ENCODE measurements at regions not wholly inside any gene's neighbourhood (a gene's known extent, or its start where the extent isn't known, plus 50 kb on each side); places are given as distances from the start of the nearest gene placed in this dataset.
"Not testable (repeated sequence)": the region's sequence is repeated elsewhere in the genome, so short reads cannot be mapped to it uniquely, and the experiment has no call there.

- TF ChIP-seq POLR2A (IDR thresholded peaks at IDR 0.05) (no peak), EP300 (IDR thresholded peaks at IDR 0.05; ENCODE audit: low read depth) (no peak), POLR2AphosphoS5 (IDR thresholded peaks at IDR 0.05) (no peak), CTCF (IDR thresholded peaks at IDR 0.05) (no peak)
- no peaks in the 10 kb centered on the region for H3K36me3 ChIP-seq
- DNase-seq, result no peak
- in situ Hi-C loops (cut with MboI; ENCODE audit: low pct_ligation_motif_present in 1 of 4, low pct_unique_long_range_greater_than_20kb in 1 of 4, low sequenced_read_pairs in 3 of 4) (no loop called here), intact Hi-C loops (cut with DNase I; ENCODE audit: low total_unique reads) (no loop called here)
- H3K9me3 ChIP-seq, result no peaks in the 10 kb centered on the region
- WGBS, 2 donors (ENCODE audit: low coverage in 1 of 2), result 76 to 77% methylated on average over 5 of the region's 5 CpGs
- no peaks in the 10 kb centered on the region for H3K27me3 ChIP-seq
- no peaks in the 10 kb centered on the region for H3K4me1 ChIP-seq
- H3K27ac ChIP-seq, result no peak overlapping the region
- H3K4me3 ChIP-seq, result no peak overlapping the region
Measured at GRCh38 chr5:96187309-96188027, 225.8 kb upstream of the ELL2 start.

DNA sequence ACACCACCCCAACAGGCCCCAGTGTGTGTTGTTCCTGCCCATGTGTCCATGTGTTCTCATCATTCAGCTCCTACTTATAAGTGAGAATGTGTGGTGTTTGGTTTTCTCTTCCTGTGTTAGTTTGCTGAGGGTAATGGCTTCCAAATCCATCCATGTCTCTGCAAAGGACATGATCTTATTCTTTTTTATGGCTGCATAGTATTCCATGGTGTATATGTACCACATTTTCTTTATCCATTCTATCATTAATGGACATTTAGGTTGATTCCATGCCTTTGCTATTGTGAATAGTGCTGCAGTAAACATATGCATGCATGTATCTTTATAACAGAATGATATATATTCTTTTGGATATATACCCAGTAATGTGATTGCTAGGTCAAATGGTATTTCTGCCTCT lies 222.9 kb upstream of the ELL2 start:
- intact Hi-C loops (cut with DNase I; ENCODE audit: low total_unique reads); H3K27ac ChIP-seq; H3K36me3 ChIP-seq; H3K9me3 ChIP-seq; H3K4me1 ChIP-seq; in situ Hi-C loops (cut with MboI; ENCODE audit: low pct_ligation_motif_present in 1 of 4, low pct_unique_long_range_greater_than_20kb in 1 of 4, low sequenced_read_pairs in 3 of 4); H3K4me3 ChIP-seq; H3K27me3 ChIP-seq; DNase-seq: not testable (repeated sequence)

- intact Hi-C loops (cut with DNase I; ENCODE audit: low total_unique reads), result no loop called here
- no peaks in the 10 kb centered on the region for H3K36me3 ChIP-seq
- 49 to 50% methylated on average over 2 of the region's 2 CpGs for WGBS, 2 donors (ENCODE audit: low coverage in 1 of 2)
- no peak overlapping the region for H3K4me3 ChIP-seq
- no peaks in the 10 kb centered on the region for H3K27me3 ChIP-seq
- no peak for DNase-seq
- TF ChIP-seq CTCF (IDR thresholded peaks at IDR 0.05), result no peak
- no peak for TF ChIP-seq POLR2AphosphoS5 (IDR thresholded peaks at IDR 0.05)
- TF ChIP-seq EP300 (IDR thresholded peaks at IDR 0.05; ENCODE audit: low read depth), result no peak
- TF ChIP-seq POLR2A (IDR thresholded peaks at IDR 0.05), result no peak
- peaks cover 0 to 8% (median 3%) of the 10 kb centered on the region in 4 donors for H3K4me1 ChIP-seq
- in situ Hi-C loops (cut with MboI; ENCODE audit: low pct_ligation_motif_present in 1 of 4, low pct_unique_long_range_greater_than_20kb in 1 of 4, low sequenced_read_pairs in 3 of 4), result no loop called here
- H3K27ac ChIP-seq, result no peak overlapping the region
- H3K9me3 ChIP-seq, result no peaks in the 10 kb centered on the region
Measured at GRCh38 chr5:96180684-96181435, 219.2 kb upstream of the ELL2 start.

GRCh38 chr5:96177303-96177869 lies 215.7 kb upstream of the ELL2 start:
- peaks cover 0 to 12% (median 3%) of the 10 kb centered on the region in 4 donors for H3K4me1 ChIP-seq
- H3K27me3 ChIP-seq, result no peaks in the 10 kb centered on the region
- H3K4me3 ChIP-seq, result no peak overlapping the region
- in situ Hi-C loops (cut with MboI; ENCODE audit: low pct_ligation_motif_present in 1 of 4, low pct_unique_long_range_greater_than_20kb in 1 of 4, low sequenced_read_pairs in 3 of 4) (no loop called here), intact Hi-C loops (cut with DNase I; ENCODE audit: low total_unique reads) (no loop called here)
- WGBS, 2 donors (ENCODE audit: low coverage in 1 of 2), result 16 to 28% methylated on average over 4 to 5 of the region's 5 CpGs
- TF ChIP-seq POLR2AphosphoS5 (IDR thresholded peaks at IDR 0.05) (no peak), CTCF (IDR thresholded peaks at IDR 0.05) (no peak), POLR2A (IDR thresholded peaks at IDR 0.05) (no peak), EP300 (IDR thresholded peaks at IDR 0.05; ENCODE audit: low read depth) (no peak)
- no peaks in the 10 kb centered on the region for H3K9me3 ChIP-seq
- H3K27ac ChIP-seq, result no peak overlapping the region
- DNase-seq, result no peak
- H3K36me3 ChIP-seq, result no peaks in the 10 kb centered on the region
